ENCODE measurements at regions not wholly inside any gene's neighbourhood (a gene's known extent, or its start where the extent isn't known, plus 50 kb on each side); places are given as distances from the start of the nearest gene placed in this dataset.

GRCh38 chr2:56465491-56465890, 281.7 kb downstream of the CCDC85A start:
- TF ChIP-seq CTCF (IDR thresholded peaks at IDR 0.05): no peak
- TF ChIP-seq POLR2A (IDR thresholded peaks at IDR 0.05): no peak
